Neural cell (in vitro differentiated cells): ENCODE measurements at regions not wholly inside any gene's neighbourhood (a gene's known extent, or its start where the extent isn't known, plus 50 kb on each side); places are given as distances from the start of the nearest gene placed in this dataset.

Experiments used
- H2AFZ ChIP-seq: fragments of 200-600, 300-800 bp; sonication (generic), shearing (Covaris generic); 2 replicates; pipeline ENCODE4 v1.6.0; 2014; ENCODE audit warnings: low read depth, mild to moderate bottlenecking, antibody characterized with exemption, low read length, moderate library complexity
- H3F3A ChIP-seq: fragments of 200-600 bp; shearing (Covaris generic); 2 replicates; pipeline ENCODE4 v1.6.1; 2016; ENCODE audit warnings: mild to moderate bottlenecking, moderate library complexity, mixed read lengths, antibody characterized with exemption, low read length; ENCODE audit not compliant: insufficient read depth, poor library complexity, severe bottlenecking
- H3K27ac ChIP-seq: fragments of 200-600, 300-800 bp; sonication (generic), shearing (Covaris generic); 2 replicates; pipeline ENCODE4 v1.5.1; 2014; ENCODE audit warnings: mild to moderate bottlenecking, low read length, moderate library complexity
- H3K27me3 ChIP-seq: fragments of 300-800, 200-600 bp; sonication (generic), shearing (Covaris generic); 2 replicates; pipeline ENCODE4 v1.6.0; 2014; ENCODE audit warnings: mild to moderate bottlenecking, low read depth, low read length, moderate library complexity; ENCODE audit not compliant: insufficient read depth
- H3K36me3 ChIP-seq: fragments of 300-800, 200-600 bp; sonication (generic), shearing (Covaris generic); 2 replicates; pipeline ENCODE4 v1.5.1; 2014; ENCODE audit warnings: mild to moderate bottlenecking, antibody characterized with exemption, low read length, moderate library complexity; ENCODE audit not compliant: insufficient read depth
- H3K4me2 ChIP-seq: fragments of 300-800, 200-600 bp; sonication (generic), shearing (Covaris generic); 2 replicates; pipeline ENCODE4 v1.6.0; 2014; ENCODE audit warnings: mild to moderate bottlenecking, low read length
- H3K4me3 ChIP-seq: fragments of 300-800, 200-600 bp; sonication (generic), shearing (Covaris generic); 2 replicates; pipeline ENCODE4 v1.5.1; 2014; ENCODE audit warnings: mild to moderate bottlenecking, low read length, moderate library complexity
- H3K79me2 ChIP-seq: fragments of 200-600 bp; shearing (Covaris generic); replicated peaks from 2 replicates; pipeline ENCODE4 v1.6.0; 2014; ENCODE audit warnings: mild to moderate bottlenecking, low read length, moderate library complexity; ENCODE audit not compliant: insufficient read depth
- H3K9ac ChIP-seq: fragments of 300-800, 200-600 bp; sonication (generic), shearing (Covaris generic); 2 replicates; pipeline ENCODE4 v1.6.1; 2016; ENCODE audit warnings: mild to moderate bottlenecking, low read length, mixed read lengths
- H3K9me2 ChIP-seq: fragments of 200-600 bp; shearing (Covaris generic); 2 replicates; pipeline ENCODE4 v1.6.1; 2016; ENCODE audit warnings: mild to moderate bottlenecking, low read length, mixed read lengths; ENCODE audit not compliant: insufficient read depth
- H3K9me3 ChIP-seq: fragments of 200-600, 300-800 bp; sonication (generic), shearing (Covaris generic); 2 replicates; pipeline ENCODE4 v1.6.1; 2016; ENCODE audit warnings: mild to moderate bottlenecking, mixed run types, low read length, moderate library complexity, mixed read lengths
- H4K20me1 ChIP-seq: fragments of 200-600 bp; shearing (Covaris generic); 2 replicates; pipeline ENCODE4 v1.6.1; 2016; ENCODE audit warnings: mild to moderate bottlenecking, mixed run types; ENCODE audit not compliant: insufficient read depth
- CTCF ChIP-seq: fragments of 450-650 bp; IDR thresholded peaks from 2 replicates; pipeline ENCODE4 v1.5.1; 2014; ENCODE audit warnings: antibody characterized with exemption, mild to moderate bottlenecking, moderate library complexity; ENCODE audit not compliant: poor library complexity, severe bottlenecking
- EP300 ChIP-seq: fragments of 450-650 bp; conservative IDR thresholded peaks from 2 replicates; pipeline ENCODE4 v1.6.1; 2014; ENCODE audit warnings: antibody characterized with exemption, mild to moderate bottlenecking, moderate library complexity; ENCODE audit not compliant: poor library complexity, severe bottlenecking
- EZH2 ChIP-seq: fragments of 200-600, 300-800 bp; shearing (Covaris generic), sonication (generic); IDR thresholded peaks from 2 replicates; pipeline ENCODE4 v1.6.1; 2014; ENCODE audit warnings: antibody characterized with exemption, low read length, borderline replicate concordance, mild to moderate bottlenecking; ENCODE audit not compliant: insufficient read depth, poor library complexity, severe bottlenecking
- MXI1 ChIP-seq: fragments of 450-650 bp; conservative IDR thresholded peaks from 2 replicates; pipeline ENCODE4 v1.6.1; 2014; ENCODE audit warnings: antibody characterized with exemption, mild to moderate bottlenecking; ENCODE audit not compliant: poor library complexity, severe bottlenecking
- POLR2AphosphoS5 ChIP-seq: IDR thresholded peaks from 2 replicates; pipeline ENCODE4 v1.6.1; 2012
- RAD21 ChIP-seq: fragments of 450-650 bp; conservative IDR thresholded peaks from 2 replicates; pipeline ENCODE4 v1.6.1; 2014; ENCODE audit warnings: antibody characterized with exemption, mild to moderate bottlenecking, moderate library complexity
- REST ChIP-seq: IDR thresholded peaks from 2 replicates; pipeline ENCODE4 v1.6.1; 2012; ENCODE audit warnings: borderline replicate concordance
- SMC3 ChIP-seq: fragments of 450-650 bp; conservative IDR thresholded peaks from 2 replicates; pipeline ENCODE4 v1.6.1; 2014; ENCODE audit warnings: antibody characterized with exemption, mild to moderate bottlenecking, moderate library complexity; ENCODE audit not compliant: poor library complexity
- TAF1 ChIP-seq: IDR thresholded peaks from 2 replicates; pipeline ENCODE4 v1.6.1; 2012; ENCODE audit warnings: low read depth

- Histone ChIP-seq H3K79me2 (no peaks in the 10 kb centered on the region), H3K9me2 (no peaks in the 10 kb centered on the region), H3K4me3 (no peak overlapping the region), H3K27me3 (no peaks in the 10 kb centered on the region), H2AFZ (no peak overlapping the region), H3K9ac (no peak overlapping the region), H3K27ac (no peak overlapping the region), H3K36me3 (no peaks in the 10 kb centered on the region), H3K4me2 (no peak overlapping the region), H3F3A (no peaks in the 10 kb centered on the region), H3K9me3 (no peaks in the 10 kb centered on the region), H4K20me1 (no peaks in the 10 kb centered on the region)
- no peak for TF ChIP-seq RAD21
Observed at GRCh38 chr1:168949672-168950071, 156.8 kb upstream of the ATP1B1 start.

GRCh38 chr1:168957818-168958217, 148.7 kb upstream of the ATP1B1 start:
- Histone ChIP-seq H3K4me2 (no peak overlapping the region), H2AFZ (no peak overlapping the region), H3K36me3 (no peaks in the 10 kb centered on the region), H3K9me2 (no peaks in the 10 kb centered on the region), H3K9ac (no peak overlapping the region), H3K9me3 (no peaks in the 10 kb centered on the region), H3F3A (no peaks in the 10 kb centered on the region), H3K4me3 (no peak overlapping the region), H3K27me3 (no peaks in the 10 kb centered on the region), H3K27ac (no peak overlapping the region), H4K20me1 (no peaks in the 10 kb centered on the region), H3K79me2 (no peaks in the 10 kb centered on the region)
- TF ChIP-seq EZH2 (no peak), POLR2AphosphoS5 (no peak), EP300 (no peak), CTCF (no peak), REST (no peak), RAD21 (no peak), SMC3 (no peak), TAF1 (no peak), MXI1 (no peak)

- Histone ChIP-seq H3K4me3 (no peak overlapping the region), H4K20me1 (no peaks in the 10 kb centered on the region), H2AFZ (no peak overlapping the region), H3K4me2 (no peak overlapping the region), H3K27me3 (no peaks in the 10 kb centered on the region), H3K27ac (no peak overlapping the region), H3K9me2 (no peaks in the 10 kb centered on the region), H3K79me2 (no peaks in the 10 kb centered on the region), H3K9me3 (no peaks in the 10 kb centered on the region), H3F3A (no peaks in the 10 kb centered on the region), H3K36me3 (no peaks in the 10 kb centered on the region), H3K9ac (no peak overlapping the region)
- TF ChIP-seq RAD21 (no peak), EZH2 (no peak), EP300 (no peak), POLR2AphosphoS5 (no peak), CTCF (no peak), REST (no peak), SMC3 (no peak), MXI1 (no peak), TAF1 (no peak)
Observed at GRCh38 chr1:168958562-168959289, 147.8 kb upstream of the ATP1B1 start.
